ENCODE measurements at regions not wholly inside any gene's neighbourhood (a gene's known extent, or its start where the extent isn't known, plus 50 kb on each side); places are given as distances from the start of the nearest gene placed in this dataset.

DNA sequence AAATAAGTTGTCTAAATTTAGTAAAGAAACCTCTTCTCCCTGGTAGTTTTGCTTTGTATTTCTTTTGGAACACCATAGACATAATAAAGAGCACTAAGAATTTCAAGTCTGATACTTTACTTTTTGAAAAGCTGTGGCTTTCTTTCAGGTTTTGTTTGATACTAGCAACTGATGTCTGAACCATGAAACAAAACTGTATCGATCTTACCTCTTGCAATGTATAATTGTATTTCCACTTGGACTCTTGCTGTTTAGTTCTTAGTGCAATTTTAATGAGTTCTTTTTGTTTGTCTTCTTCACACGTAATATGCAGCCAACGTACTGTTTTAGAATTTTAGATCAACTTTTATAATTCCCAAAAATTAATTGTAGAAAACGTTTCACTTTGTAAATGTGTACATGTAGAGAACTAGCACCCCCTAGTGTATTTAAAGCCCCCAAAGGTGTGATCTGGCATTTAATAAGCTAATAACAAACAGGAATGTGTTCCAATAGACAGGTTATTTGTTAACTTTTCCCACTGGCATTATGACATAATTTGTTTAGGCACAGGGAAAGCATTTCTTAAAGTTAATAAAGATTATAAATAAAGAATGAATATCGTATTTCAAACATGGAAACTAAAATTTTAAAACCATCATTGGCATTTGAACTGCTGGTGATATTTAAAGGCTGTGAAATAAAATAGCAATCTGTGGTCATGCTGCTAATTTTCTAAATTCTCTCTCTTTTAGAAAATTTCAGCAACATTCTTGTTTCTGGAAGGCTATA is 289.1 kb upstream of the DNAJC19 start:
- Histone ChIP-seq H3K9me3 (no peaks in the 10 kb centered on the region), H3K4me1 (ENCODE audit: control insufficient read depth in 1 of 2, insufficient read depth in 1 of 2, low read depth in 1 of 2, low read length in 1 of 2) (no peaks in the 10 kb centered on the region), H3K4me3 (ENCODE audit: low read depth in 1 of 2, low read length in 1 of 2) (no peak overlapping the region), H3K27me3 (no peaks in the 10 kb centered on the region), H3K27ac (no peak overlapping the region), H3K36me3 (no peaks in the 10 kb centered on the region)
- TF ChIP-seq, protein P1, sequence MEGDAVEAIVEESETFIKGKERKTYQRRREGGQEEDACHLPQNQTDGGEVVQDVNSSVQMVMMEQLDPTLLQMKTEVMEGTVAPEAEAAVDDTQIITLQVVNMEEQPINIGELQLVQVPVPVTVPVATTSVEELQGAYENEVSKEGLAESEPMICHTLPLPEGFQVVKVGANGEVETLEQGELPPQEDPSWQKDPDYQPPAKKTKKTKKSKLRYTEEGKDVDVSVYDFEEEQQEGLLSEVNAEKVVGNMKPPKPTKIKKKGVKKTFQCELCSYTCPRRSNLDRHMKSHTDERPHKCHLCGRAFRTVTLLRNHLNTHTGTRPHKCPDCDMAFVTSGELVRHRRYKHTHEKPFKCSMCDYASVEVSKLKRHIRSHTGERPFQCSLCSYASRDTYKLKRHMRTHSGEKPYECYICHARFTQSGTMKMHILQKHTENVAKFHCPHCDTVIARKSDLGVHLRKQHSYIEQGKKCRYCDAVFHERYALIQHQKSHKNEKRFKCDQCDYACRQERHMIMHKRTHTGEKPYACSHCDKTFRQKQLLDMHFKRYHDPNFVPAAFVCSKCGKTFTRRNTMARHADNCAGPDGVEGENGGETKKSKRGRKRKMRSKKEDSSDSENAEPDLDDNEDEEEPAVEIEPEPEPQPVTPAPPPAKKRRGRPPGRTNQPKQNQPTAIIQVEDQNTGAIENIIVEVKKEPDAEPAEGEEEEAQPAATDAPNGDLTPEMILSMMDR (IDR thresholded peaks at IDR 0.05) = no peak

GRCh38 chr3:181276358-181276896 is 286.9 kb upstream of the DNAJC19 start:
- Histone ChIP-seq H3K4me1 (ENCODE audit: control insufficient read depth in 1 of 2, insufficient read depth in 1 of 2, low read depth in 1 of 2, low read length in 1 of 2) (no peaks in the 10 kb centered on the region), H3K9me3 (no peaks in the 10 kb centered on the region), H3K27ac (no peak overlapping the region), H3K36me3 (no peaks in the 10 kb centered on the region), H3K27me3 (no peaks in the 10 kb centered on the region), H3K4me3 (ENCODE audit: low read depth in 1 of 2, low read length in 1 of 2) (no peak overlapping the region)
- TF ChIP-seq, protein P1 (IDR thresholded peaks at IDR 0.05) = no peak

GRCh38 chr3:181274025-181274424 is 284.5 kb upstream of the DNAJC19 start:
- H3K9me3 ChIP-seq = no peaks in the 10 kb centered on the region
- no peaks in the 10 kb centered on the region for H3K36me3 ChIP-seq
- no peak overlapping the region for H3K4me3 ChIP-seq (ENCODE audit: low read depth in 1 of 2, low read length in 1 of 2)
- TF ChIP-seq, protein P1 (IDR thresholded peaks at IDR 0.05) = no peak
- no peaks in the 10 kb centered on the region for H3K4me1 ChIP-seq (ENCODE audit: control insufficient read depth in 1 of 2, insufficient read depth in 1 of 2, low read depth in 1 of 2, low read length in 1 of 2)
- H3K27ac ChIP-seq = no peak overlapping the region
- no peaks in the 10 kb centered on the region for H3K27me3 ChIP-seq

DNA sequence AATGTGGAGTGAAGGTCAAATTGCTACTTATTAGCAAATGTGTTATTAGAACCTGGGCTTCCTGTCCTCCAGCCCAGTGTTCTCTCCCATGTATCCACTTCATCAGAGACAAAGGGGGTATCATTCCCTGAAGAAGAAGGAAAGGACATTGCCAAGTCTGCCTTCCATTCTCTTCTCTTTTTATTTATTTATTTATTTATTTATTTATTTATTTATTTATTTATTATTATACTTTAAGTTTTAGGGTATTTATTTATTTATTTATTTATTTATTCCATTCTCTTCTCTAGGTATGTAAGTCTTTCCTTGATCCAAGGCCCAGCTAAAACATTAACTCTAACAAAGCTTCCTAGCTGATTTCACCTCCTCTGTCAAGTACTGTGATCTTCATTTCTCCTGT is 277.8 kb upstream of the DNAJC19 start:
- Histone ChIP-seq H3K4me1 (ENCODE audit: control insufficient read depth in 1 of 2, insufficient read depth in 1 of 2, low read depth in 1 of 2, low read length in 1 of 2) (no peaks in the 10 kb centered on the region), H3K36me3 (no peaks in the 10 kb centered on the region), H3K27ac (no peak overlapping the region), H3K9me3 (no peaks in the 10 kb centered on the region), H3K4me3 (ENCODE audit: low read depth in 1 of 2, low read length in 1 of 2) (no peak overlapping the region), H3K27me3 (no peaks in the 10 kb centered on the region)
- TF ChIP-seq, protein P1 (IDR thresholded peaks at IDR 0.05) = no peak

DNA sequence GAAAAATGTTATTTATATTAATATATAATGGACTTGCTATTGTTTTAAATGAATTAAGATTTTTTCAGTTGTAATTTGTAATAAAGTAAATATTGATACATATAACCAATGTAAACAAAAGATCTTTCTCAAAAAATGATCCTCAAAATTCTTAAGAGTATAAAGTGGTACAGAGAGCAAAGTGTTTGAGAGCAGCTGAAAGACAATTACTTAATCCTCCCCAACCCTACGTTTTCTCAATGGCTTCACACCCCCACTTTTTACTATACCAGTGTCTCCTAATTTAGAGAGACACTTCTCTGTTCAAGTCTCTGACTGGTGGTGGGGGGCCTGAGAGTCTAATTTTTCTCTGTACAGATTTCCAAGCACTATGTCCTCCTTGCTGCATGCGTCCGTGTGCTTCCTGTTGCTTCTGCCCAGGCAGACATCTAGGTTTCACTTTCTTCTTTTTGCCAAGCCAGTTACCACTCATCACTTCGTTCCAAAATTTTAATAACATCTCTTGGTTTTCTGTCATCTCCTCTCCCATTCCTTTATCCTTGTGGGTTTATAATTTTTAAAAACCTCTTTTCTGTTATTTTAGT is 276.3 kb upstream of the DNAJC19 start:
- Histone ChIP-seq H3K4me3 (ENCODE audit: low read depth in 1 of 2, low read length in 1 of 2) (no peak overlapping the region), H3K27me3 (no peaks in the 10 kb centered on the region), H3K4me1 (ENCODE audit: control insufficient read depth in 1 of 2, insufficient read depth in 1 of 2, low read depth in 1 of 2, low read length in 1 of 2) (no peaks in the 10 kb centered on the region), H3K27ac (no peak overlapping the region), H3K36me3 (no peaks in the 10 kb centered on the region), H3K9me3 (no peaks in the 10 kb centered on the region)
- TF ChIP-seq, protein P1 (IDR thresholded peaks at IDR 0.05) = no peak
